Activated CD4-positive, alpha-beta T cell treated with anti-CD3 and anti-CD28 coated beads for 36 hours (primary cell): ENCODE measurements at regions not wholly inside any gene's neighbourhood (a gene's known extent, or its start where the extent isn't known, plus 50 kb on each side); places are given as distances from the start of the nearest gene placed in this dataset.
"Not testable (repeated sequence)": the region's sequence is repeated elsewhere in the genome, so short reads cannot be mapped to it uniquely, and the experiment has no call there.

Experiments
- ATAC-seq: fragments of 200-7000 bp; cut with Tn5 transposase; one replicate; pipeline ENCODE4 v1.10.0; 2021; ENCODE audit warnings: mild to moderate bottlenecking, moderate library complexity
- CTCF ChIA-PET: fragments of 350-600 bp; sonication (Branson Sonifier 250); formaldehyde crosslinking; loops from one replicate; lab custom pipeline; 2021; ENCODE audit warnings: antibody characterized with exemption; lab: Charles Lee
- POLR2A ChIA-PET: fragments of 350-600 bp; sonication (Branson Sonifier 250); formaldehyde crosslinking; loops from one replicate; lab custom pipeline; 2021; ENCODE audit warnings: antibody characterized with exemption, inconsistent platforms; lab: Charles Lee
- DNase-seq: peaks from one replicate; pipeline ENCODE4 v3.0.0-alpha.2; 2020
- H3K27ac Mint-ChIP-seq: one replicate; pipeline ENCODE4 v1.8.0; 2021; ENCODE audit warnings: mixed read lengths
- H3K27me3 Mint-ChIP-seq: one replicate; pipeline ENCODE4 v1.8.0; 2021; ENCODE audit warnings: mixed read lengths
- H3K36me3 Mint-ChIP-seq: one replicate; pipeline ENCODE4 v1.8.0; 2021; ENCODE audit warnings: low read depth, mixed read lengths
- H3K4me1 Mint-ChIP-seq: one replicate; pipeline ENCODE4 v1.8.0; 2021; ENCODE audit warnings: mixed read lengths
- H3K4me3 Mint-ChIP-seq: one replicate; pipeline ENCODE4 v1.8.0; 2021; ENCODE audit warnings: mild to moderate bottlenecking, moderate library complexity, mixed read lengths
- H3K9me3 Mint-ChIP-seq: one replicate; pipeline ENCODE4 v1.8.0; 2021; ENCODE audit warnings: low read depth, mixed read lengths
- intact Hi-C, 2 experiments: fragments of 100-400 bp; cut with DNase I in 1 of 2; cut with micrococcal nuclease in 1 of 2; formaldehyde crosslinking; loops; one replicate each; pipeline versions ENCODE4 v1.14.2 to v1.15.1; 2022 to 2024; cut with DNase I, micrococcal nuclease

DNA sequence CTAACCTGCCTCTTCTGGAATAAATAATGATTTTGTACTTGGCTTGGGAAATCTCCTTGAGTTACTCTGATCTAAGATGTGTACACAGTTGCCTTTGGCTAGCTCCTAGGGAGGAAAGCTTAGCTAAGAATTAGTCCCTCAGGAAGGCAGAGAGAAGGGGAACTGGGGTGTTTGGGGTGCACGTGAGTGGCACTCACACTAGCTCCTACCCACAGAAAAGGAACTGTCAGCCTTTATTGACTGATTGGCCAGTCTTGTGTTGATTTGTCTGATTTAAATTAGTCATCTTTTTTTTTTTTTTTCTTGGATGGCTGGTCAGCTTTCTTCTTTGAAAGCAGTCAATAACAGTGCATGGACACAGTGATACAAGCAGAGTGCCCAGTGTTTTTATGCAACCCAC lies 107.7 kb downstream of the DMRT2 start:
- CTCF ChIA-PET: interaction anchor here (0.6 to 0.7 kb wide), 2 partner anchors 137 to 257 kb away, joined by 3 to 6 read pairs; no protein-coding TSS in a partner anchor
- no peaks in the 10 kb centered on the region for H3K4me1 Mint-ChIP-seq
- intact Hi-C loops: no loop called here
- no peaks in the 10 kb centered on the region for H3K9me3 Mint-ChIP-seq
- no peak overlapping the region for H3K4me3 Mint-ChIP-seq
- no peaks in the 10 kb centered on the region for H3K36me3 Mint-ChIP-seq
- ATAC-seq (no peak), DNase-seq (no peak)
- no peak overlapping the region for H3K27ac Mint-ChIP-seq
- POLR2A ChIA-PET: no interaction called here
- no peaks in the 10 kb centered on the region for H3K27me3 Mint-ChIP-seq

- Mint-ChIP-seq H3K27ac (no peak overlapping the region), H3K4me3 (no peak overlapping the region), H3K27me3 (peaks cover 7% of the 10 kb centered on the region), H3K4me1 (no peaks in the 10 kb centered on the region), H3K9me3 (peaks cover 10% of the 10 kb centered on the region), H3K36me3 (no peaks in the 10 kb centered on the region)
- ChIA-PET POLR2A (no interaction called here), CTCF (no interaction called here)
- intact Hi-C loops: no loop called here
- ATAC-seq (no peak), DNase-seq (no peak)
Observed at GRCh38 chr9:1170918-1171317, 120.8 kb downstream of the DMRT2 start.

DNA sequence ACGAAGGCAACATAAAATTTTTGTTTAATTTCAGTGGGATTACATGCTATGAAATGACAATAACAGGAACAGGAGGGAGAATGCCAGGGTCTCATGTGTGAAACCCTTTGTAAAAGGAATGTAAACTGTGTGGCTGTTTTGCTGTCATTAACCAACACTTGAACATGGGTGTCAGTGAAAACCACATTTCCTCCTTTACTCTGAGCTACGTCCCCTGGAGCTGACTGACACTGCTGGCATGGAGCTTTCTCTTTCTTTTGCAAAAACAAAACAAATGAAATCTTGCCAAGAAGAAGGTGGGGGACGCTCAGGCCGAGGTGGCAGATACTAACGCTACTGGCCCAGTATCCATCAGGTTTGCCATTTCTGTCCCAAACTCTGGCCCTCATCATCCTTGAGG lies 121.4 kb downstream of the DMRT2 start:
- ChIA-PET POLR2A (no interaction called here), CTCF (no interaction called here)
- DNase-seq (no peak), ATAC-seq (no peak)
- Mint-ChIP-seq H3K4me1 (no peaks in the 10 kb centered on the region), H3K27me3 (peaks cover 7% of the 10 kb centered on the region), H3K9me3 (peaks cover 10% of the 10 kb centered on the region), H3K4me3 (no peak overlapping the region), H3K36me3 (no peaks in the 10 kb centered on the region), H3K27ac (no peak overlapping the region)
- intact Hi-C loops: no loop called here

DNA sequence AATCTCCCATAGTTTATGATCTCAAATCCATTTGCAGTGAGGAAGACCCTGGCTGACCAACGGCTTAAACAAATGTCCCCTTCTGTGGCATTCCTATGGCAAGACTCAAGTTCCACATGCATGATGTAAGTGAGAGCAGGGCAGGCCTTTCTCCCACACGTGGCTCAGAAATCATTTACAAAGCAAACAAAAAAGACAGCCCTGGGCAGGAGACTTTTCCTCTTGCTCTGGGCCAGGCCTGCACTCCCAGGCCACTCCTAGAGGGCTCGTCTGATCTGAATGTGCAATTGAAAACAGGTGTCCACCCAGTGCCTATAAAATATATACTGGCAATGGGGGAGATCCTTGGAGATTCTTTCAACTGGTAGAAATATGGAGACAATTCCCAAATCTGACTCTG lies 123.1 kb downstream of the DMRT2 start:
- POLR2A ChIA-PET: no interaction called here
- no peak for ATAC-seq
- Mint-ChIP-seq H3K4me3 (no peak overlapping the region), H3K36me3 (no peaks in the 10 kb centered on the region), H3K27me3 (peaks cover 9% of the 10 kb centered on the region), H3K27ac (no peak overlapping the region), H3K9me3 (peaks cover 6% of the 10 kb centered on the region), H3K4me1 (no peaks in the 10 kb centered on the region)
- CTCF ChIA-PET: no interaction called here
- no peak for DNase-seq
- intact Hi-C loops: no loop called here

DNA sequence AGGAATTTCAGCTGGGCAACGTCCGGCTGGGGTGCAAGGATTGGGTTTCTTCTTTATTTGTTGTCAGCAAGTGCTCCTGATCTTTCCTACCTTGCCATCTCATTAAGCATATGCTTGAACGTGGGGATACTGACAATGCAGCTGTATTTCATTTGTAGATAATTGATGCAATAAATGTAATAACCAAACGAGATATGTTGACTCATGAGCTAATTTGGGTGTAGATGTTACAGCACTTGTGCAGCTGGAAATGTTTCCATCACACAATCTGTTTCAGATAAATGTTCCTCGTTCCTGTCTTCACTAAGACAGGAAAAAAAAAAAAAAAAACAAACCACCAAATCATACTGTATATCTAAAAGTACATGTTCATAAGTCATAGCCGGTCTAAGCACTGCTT lies 123.8 kb downstream of the DMRT2 start:
- POLR2A ChIA-PET: no interaction called here
- H3K27me3 Mint-ChIP-seq: peaks cover 11% of the 10 kb centered on the region

DNA sequence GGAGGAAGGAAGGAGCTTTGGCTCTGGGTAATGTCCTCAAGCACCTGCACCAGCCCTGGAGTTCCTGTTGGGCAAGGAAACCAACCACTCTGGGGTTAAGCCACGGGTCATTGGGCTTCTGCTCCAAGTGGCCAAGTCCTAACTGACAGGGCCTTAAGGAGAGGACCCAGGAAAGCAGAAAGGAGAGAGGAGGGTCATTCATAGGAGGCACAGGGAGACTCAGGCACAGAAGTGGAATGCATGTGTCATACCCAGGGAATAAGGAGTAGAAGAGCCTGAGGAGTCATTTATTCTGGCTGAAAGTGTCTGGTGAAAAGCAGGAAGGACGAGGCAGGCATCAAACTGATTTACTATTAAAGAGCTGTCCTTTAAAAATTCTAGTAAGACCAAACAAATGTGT lies 129.2 kb downstream of the DMRT2 start:
- H3K36me3 Mint-ChIP-seq: no peaks in the 10 kb centered on the region
- CTCF ChIA-PET: no interaction called here

More for the DNA sequence above, 123.8 kb downstream of the DMRT2 start:
- Mint-ChIP-seq H3K4me3 (no peak overlapping the region), H3K27ac (no peak overlapping the region), H3K36me3 (no peaks in the 10 kb centered on the region), H3K4me1 (no peaks in the 10 kb centered on the region), H3K9me3 (peaks cover 5% of the 10 kb centered on the region)
- no peak for ATAC-seq
- CTCF ChIA-PET: no interaction called here
- no peak for DNase-seq
- intact Hi-C loops: no loop called here

GRCh38 chr9:1184146-1184545 lies 134.0 kb downstream of the DMRT2 start:
- Mint-ChIP-seq H3K4me3 (no peak overlapping the region), H3K4me1 (no peaks in the 10 kb centered on the region), H3K36me3 (no peaks in the 10 kb centered on the region), H3K9me3 (peaks cover 7% of the 10 kb centered on the region), H3K27ac (no peak overlapping the region), H3K27me3 (no peaks in the 10 kb centered on the region)
- intact Hi-C loops: no loop called here
- no peak for DNase-seq
- no peak for ATAC-seq
- ChIA-PET CTCF (no interaction called here), POLR2A (no interaction called here)

More for the DNA sequence above, 129.2 kb downstream of the DMRT2 start:
- intact Hi-C loops: no loop called here
- DNase-seq (no peak), ATAC-seq (no peak)
- H3K4me1 Mint-ChIP-seq: no peaks in the 10 kb centered on the region
- peaks cover 4% of the 10 kb centered on the region for H3K27me3 Mint-ChIP-seq
- no peak overlapping the region for H3K4me3 Mint-ChIP-seq
- H3K27ac Mint-ChIP-seq: no peak overlapping the region
- POLR2A ChIA-PET: no interaction called here
- H3K9me3 Mint-ChIP-seq: no peaks in the 10 kb centered on the region

- DNase-seq, H3K4me1 Mint-ChIP-seq, CTCF ChIA-PET, H3K36me3 Mint-ChIP-seq, ATAC-seq, intact Hi-C loops, H3K27ac Mint-ChIP-seq, H3K27me3 Mint-ChIP-seq, H3K4me3 Mint-ChIP-seq, POLR2A ChIA-PET: not testable (repeated sequence)
- peaks cover 11% of the 10 kb centered on the region for H3K9me3 Mint-ChIP-seq
Observed at GRCh38 chr9:1187137-1187536, 137.0 kb downstream of the DMRT2 start.

DNA sequence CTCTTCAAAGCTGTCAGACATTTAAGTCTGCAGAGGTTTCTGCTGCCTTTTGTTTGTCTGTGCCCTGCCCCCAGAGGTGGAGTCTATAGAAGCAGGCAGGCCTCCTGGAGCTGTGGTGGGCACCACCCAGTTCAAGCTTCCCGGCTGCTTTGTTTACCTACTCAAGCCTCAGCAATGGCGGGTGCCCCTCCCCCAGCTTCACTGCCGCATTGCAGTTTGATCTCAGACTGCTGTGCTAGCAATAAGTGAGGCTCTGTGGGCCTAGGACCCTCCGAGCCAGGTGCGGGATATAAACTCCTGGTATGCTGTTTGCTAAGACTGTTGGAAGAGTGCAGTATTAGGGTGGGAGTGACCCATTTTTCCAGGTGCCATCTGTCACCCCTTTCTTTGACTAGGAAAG lies 145.5 kb downstream of the DMRT2 start:
- H3K27me3 Mint-ChIP-seq, ATAC-seq, H3K4me3 Mint-ChIP-seq, POLR2A ChIA-PET, intact Hi-C loops, CTCF ChIA-PET, H3K4me1 Mint-ChIP-seq, H3K36me3 Mint-ChIP-seq, H3K9me3 Mint-ChIP-seq, DNase-seq, H3K27ac Mint-ChIP-seq: not testable (repeated sequence)

- CTCF ChIA-PET: interaction anchor here (0.6 kb wide), 1 partner anchor 46 kb away, joined by 3 read pairs; no protein-coding TSS in a partner anchor
- Mint-ChIP-seq H3K27ac (no peak overlapping the region), H3K4me1 (no peaks in the 10 kb centered on the region), H3K9me3 (no peaks in the 10 kb centered on the region), H3K27me3 (peaks cover 2% of the 10 kb centered on the region), H3K4me3 (no peak overlapping the region), H3K36me3 (no peaks in the 10 kb centered on the region)
- DNase-seq (no peak), ATAC-seq (no peak)
- POLR2A ChIA-PET: no interaction called here
- intact Hi-C loops: no loop called here
Observed at GRCh38 chr9:1198085-1198484, 147.9 kb downstream of the DMRT2 start.

DNA sequence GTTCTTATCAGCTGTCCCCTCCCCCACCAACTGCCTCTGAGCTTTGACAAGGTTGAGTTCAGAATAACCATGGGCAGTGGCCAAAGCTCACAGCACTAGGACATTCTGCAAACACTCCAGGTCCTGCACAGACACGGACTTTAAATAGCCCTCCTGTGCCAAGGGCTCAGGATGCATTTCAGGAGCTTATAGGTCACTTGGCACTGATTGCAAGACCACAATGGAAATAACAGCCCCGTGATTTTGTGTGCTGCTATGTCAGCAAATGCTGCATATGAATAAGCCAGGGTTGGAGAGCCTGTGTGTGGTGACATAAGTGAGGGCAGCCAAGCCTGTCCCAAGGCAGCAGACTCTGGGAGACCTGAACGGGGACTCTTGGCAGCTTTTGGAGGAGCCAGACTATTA lies 150.7 kb downstream of the DMRT2 start:
- Mint-ChIP-seq H3K9me3 (no peaks in the 10 kb centered on the region), H3K27ac (no peak overlapping the region), H3K27me3 (peaks cover 2% of the 10 kb centered on the region), H3K4me1 (no peaks in the 10 kb centered on the region), H3K4me3 (no peak overlapping the region), H3K36me3 (no peaks in the 10 kb centered on the region)
- no peak for DNase-seq
- ChIA-PET POLR2A (no interaction called here), CTCF (no interaction called here)
- ATAC-seq: no peak
- intact Hi-C loops: no loop called here

DNA sequence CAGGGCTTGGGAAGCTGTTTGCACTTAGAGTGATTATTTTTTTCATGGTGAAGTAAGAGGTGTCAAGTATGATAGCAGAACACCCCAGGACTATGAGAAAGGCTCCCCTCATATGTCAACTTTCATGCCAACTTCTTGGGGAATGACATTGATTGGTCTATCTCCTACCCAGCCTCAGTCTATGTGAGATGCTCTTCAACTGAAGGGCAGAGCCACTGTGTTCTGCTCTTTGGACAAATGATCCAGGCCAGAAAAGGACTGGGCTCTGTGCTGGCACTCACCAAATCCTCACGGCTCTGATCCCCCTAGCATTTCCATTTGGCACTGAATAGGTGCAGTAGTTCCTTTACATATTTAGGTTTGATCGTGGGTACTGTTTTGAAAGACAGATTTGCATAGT lies 151.1 kb downstream of the DMRT2 start:
- H3K27ac Mint-ChIP-seq: no peak overlapping the region
- no peaks in the 10 kb centered on the region for H3K4me1 Mint-ChIP-seq
- ChIA-PET POLR2A (no interaction called here), CTCF (no interaction called here)
- no peak overlapping the region for H3K4me3 Mint-ChIP-seq
- H3K27me3 Mint-ChIP-seq: peaks cover 2% of the 10 kb centered on the region
- ATAC-seq (no peak), DNase-seq (no peak)
- no peaks in the 10 kb centered on the region for H3K36me3 Mint-ChIP-seq
- intact Hi-C loops: no loop called here
- H3K9me3 Mint-ChIP-seq: no peaks in the 10 kb centered on the region

DNA sequence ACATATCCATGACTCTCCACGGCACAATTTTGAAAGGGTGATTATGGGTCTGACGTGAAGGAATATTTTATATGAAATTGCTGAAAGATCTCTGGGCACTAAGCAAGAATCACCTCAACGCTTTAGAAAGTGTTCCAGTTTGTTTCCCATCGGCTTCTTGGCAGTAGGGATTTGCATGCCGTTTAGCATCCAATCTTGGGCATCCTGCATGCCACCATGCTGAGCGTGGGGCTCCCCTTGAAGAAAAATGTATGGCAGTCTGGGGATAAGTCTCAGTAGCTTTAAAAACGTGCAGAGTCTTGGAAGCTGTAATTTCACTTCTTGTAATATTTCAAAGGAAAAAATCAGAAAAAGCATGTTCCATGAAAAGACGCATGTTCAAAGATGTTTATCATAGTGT lies 151.7 kb downstream of the DMRT2 start:
- Mint-ChIP-seq H3K4me3 (no peak overlapping the region), H3K27me3 (peaks cover 2% of the 10 kb centered on the region), H3K27ac (no peak overlapping the region), H3K9me3 (no peaks in the 10 kb centered on the region), H3K4me1 (no peaks in the 10 kb centered on the region), H3K36me3 (no peaks in the 10 kb centered on the region)
- intact Hi-C loops: no loop called here
- DNase-seq: no peak
- no peak for ATAC-seq
- POLR2A ChIA-PET: no interaction called here
- CTCF ChIA-PET: no interaction called here
